Inflammatory macrophage (primary cell): ENCODE measurements at regions not wholly inside any gene's neighbourhood (a gene's known extent, or its start where the extent isn't known, plus 50 kb on each side); places are given as distances from the start of the nearest gene placed in this dataset.
"Not testable (repeated sequence)": the region's sequence is repeated elsewhere in the genome, so short reads cannot be mapped to it uniquely, and the experiment has no call there.

ENCODE experiments used
- DNase-seq, 2 donors: peaks; one replicate each; pipeline ENCODE4 v3.0.0-alpha.2; 2020 to 2022

GRCh38 chr2:179322289-179322688 lies 57.7 kb upstream of the SESTD1 start:
- no peak for DNase-seq

DNA sequence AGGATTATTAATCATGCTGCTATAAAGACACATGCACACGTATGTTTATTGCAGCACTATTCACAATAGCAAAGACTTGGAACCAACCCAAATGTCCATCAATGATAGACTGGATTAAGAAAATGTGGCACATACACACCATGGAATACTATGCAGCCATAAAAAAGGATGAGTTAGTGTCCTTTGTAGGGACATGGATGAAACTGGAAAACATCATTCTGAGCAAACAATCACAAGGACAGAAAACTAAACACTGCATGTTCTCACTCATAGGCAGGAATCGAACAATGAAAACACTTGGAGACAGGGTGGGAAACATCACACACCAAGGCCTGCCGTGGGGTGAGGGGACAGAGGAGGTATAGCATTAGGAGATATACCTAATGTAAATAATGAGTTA lies 56.4 kb upstream of the SESTD1 start:
- not testable (repeated sequence) for DNase-seq

GRCh38 chr2:179314729-179315128 lies 50.1 kb upstream of the SESTD1 start:
- not testable (repeated sequence) for DNase-seq
